ENCODE measurements at regions not wholly inside any gene's neighbourhood (a gene's known extent, or its start where the extent isn't known, plus 50 kb on each side); places are given as distances from the start of the nearest gene placed in this dataset.

DNA sequence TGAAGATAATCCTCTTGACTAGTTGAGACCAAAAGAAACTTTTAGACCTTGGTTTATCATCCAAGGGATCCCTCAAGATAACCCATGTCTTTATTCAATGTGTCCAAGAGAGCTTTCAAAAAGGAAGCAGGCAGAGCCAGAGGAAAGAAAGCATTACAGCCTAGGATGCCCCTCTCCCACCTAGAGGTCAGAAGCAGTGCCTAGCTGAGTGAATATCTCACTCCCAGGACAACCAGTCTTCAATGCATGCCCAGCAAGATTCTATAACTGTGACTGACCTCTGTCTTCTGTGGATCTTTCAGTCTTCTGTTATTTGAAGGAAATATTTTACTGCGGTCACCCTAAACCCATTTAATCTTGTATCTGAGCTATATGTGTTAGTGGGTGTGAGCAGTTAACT is 537.2 kb upstream of the CPEB2 start:
- TF ChIP-seq, protein P1, sequence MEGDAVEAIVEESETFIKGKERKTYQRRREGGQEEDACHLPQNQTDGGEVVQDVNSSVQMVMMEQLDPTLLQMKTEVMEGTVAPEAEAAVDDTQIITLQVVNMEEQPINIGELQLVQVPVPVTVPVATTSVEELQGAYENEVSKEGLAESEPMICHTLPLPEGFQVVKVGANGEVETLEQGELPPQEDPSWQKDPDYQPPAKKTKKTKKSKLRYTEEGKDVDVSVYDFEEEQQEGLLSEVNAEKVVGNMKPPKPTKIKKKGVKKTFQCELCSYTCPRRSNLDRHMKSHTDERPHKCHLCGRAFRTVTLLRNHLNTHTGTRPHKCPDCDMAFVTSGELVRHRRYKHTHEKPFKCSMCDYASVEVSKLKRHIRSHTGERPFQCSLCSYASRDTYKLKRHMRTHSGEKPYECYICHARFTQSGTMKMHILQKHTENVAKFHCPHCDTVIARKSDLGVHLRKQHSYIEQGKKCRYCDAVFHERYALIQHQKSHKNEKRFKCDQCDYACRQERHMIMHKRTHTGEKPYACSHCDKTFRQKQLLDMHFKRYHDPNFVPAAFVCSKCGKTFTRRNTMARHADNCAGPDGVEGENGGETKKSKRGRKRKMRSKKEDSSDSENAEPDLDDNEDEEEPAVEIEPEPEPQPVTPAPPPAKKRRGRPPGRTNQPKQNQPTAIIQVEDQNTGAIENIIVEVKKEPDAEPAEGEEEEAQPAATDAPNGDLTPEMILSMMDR (IDR thresholded peaks at IDR 0.05 in 8 of 11, conservative IDR thresholded peaks at IDR 0.05 in 3 of 11): no peak
- TF ChIP-seq POLR2A (IDR thresholded peaks at IDR 0.05): no peak
- no peak for TF ChIP-seq POLR2AphosphoS5 (IDR thresholded peaks at IDR 0.05)

Data from spleen (tissue), 7 donors.